Gastrocnemius medialis (tissue), 4 donors: ENCODE measurements at regions not wholly inside any gene's neighbourhood (a gene's known extent, or its start where the extent isn't known, plus 50 kb on each side); places are given as distances from the start of the nearest gene placed in this dataset.

ENCODE experiments used
- POLR2A ChIP-seq, 2 donors: fragments of 450-650 bp; IDR thresholded peaks; one replicate each; pipeline ENCODE4 v1.6.1; 2017; ENCODE audit warnings: antibody characterized with exemption in 2 of 2, mild to moderate bottlenecking in 2 of 2, moderate library complexity in 2 of 2
- TF ChIP-seq, protein P1 (sequence below), 5 experiments: fragments of 450-650 bp in 3 of 5; fragments of 200-600 bp in 2 of 5; sonication (generic) in 2 of 5; IDR thresholded peaks in 4 of 5; conservative IDR thresholded peaks in 1 of 5; 1 replicate in 4 of 5; 2 replicates in 1 of 5; pipeline ENCODE4 v1.5.1; 2016 to 2019; ENCODE audit warnings: antibody characterized with exemption in 5 of 5, mild to moderate bottlenecking in 3 of 5, moderate library complexity in 3 of 5

DNA sequence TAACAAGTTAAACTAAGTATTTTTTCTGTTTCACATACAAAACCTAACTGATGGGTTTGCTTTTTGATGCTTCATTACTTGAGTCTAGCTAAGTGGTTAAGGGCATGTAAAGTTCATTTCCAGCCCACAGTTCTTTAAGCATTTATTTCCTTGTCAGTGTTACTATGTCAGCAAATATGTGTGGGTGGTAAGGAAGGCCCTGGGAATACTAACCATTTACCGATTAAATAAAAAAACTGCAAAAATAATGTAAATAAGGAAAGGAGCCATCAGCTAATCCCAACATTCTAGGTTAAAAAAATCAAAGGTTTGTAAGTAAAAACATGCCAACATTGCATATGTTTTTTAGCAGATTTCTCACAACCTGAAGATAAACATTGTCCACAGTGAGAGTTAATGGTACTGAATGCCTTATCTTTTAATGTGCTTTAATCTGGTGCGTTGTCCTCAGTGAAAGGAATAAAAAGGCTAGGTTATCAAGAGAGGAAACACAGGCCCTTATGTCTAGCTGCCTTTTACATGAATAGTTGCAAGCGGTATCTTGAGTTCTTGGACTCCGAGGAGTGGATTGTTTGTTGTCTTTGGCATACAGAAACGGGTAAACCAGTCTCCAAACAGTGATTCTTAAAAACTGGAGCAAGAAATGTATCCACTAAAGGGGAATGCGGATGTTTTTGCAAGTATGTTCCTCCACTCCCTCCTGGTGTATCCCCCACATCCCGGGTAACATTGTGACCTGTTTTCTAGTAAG lies 949.6 kb upstream of the SLC10A2 start:
- TF ChIP-seq, protein P1, sequence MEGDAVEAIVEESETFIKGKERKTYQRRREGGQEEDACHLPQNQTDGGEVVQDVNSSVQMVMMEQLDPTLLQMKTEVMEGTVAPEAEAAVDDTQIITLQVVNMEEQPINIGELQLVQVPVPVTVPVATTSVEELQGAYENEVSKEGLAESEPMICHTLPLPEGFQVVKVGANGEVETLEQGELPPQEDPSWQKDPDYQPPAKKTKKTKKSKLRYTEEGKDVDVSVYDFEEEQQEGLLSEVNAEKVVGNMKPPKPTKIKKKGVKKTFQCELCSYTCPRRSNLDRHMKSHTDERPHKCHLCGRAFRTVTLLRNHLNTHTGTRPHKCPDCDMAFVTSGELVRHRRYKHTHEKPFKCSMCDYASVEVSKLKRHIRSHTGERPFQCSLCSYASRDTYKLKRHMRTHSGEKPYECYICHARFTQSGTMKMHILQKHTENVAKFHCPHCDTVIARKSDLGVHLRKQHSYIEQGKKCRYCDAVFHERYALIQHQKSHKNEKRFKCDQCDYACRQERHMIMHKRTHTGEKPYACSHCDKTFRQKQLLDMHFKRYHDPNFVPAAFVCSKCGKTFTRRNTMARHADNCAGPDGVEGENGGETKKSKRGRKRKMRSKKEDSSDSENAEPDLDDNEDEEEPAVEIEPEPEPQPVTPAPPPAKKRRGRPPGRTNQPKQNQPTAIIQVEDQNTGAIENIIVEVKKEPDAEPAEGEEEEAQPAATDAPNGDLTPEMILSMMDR (IDR thresholded peaks at IDR 0.05 in 4 of 5, conservative IDR thresholded peaks at IDR 0.05 in 1 of 5), result no peak
- TF ChIP-seq POLR2A (IDR thresholded peaks at IDR 0.05), result no peak
